Activated naive CD8-positive, alpha-beta T cell treated with anti-CD3 and anti-CD28 coated beads, Interleukin-2, amount 50 U/mL, for 24 hours (primary cell): ENCODE measurements at regions not wholly inside any gene's neighbourhood (a gene's known extent, or its start where the extent isn't known, plus 50 kb on each side); places are given as distances from the start of the nearest gene placed in this dataset.

Source experiments
- ATAC-seq: fragments of 150-1000 bp; cut with Tn5 transposase; one replicate; pipeline ENCODE4 v1.10.0; 2021
- DNase-seq: peaks from one replicate; pipeline ENCODE4 v3.0.0; 2021
- H3K27ac Mint-ChIP-seq: one replicate; pipeline ENCODE4 v1.8.0; 2021; ENCODE audit warnings: mild to moderate bottlenecking, mixed read lengths
- H3K27me3 Mint-ChIP-seq: one replicate; pipeline ENCODE4 v1.8.0; 2021; ENCODE audit warnings: mixed read lengths
- H3K36me3 Mint-ChIP-seq: one replicate; pipeline ENCODE4 v1.8.0; 2021; ENCODE audit warnings: low read depth, mixed read lengths
- H3K4me1 Mint-ChIP-seq: one replicate; pipeline ENCODE4 v1.8.0; 2021; ENCODE audit warnings: mixed read lengths
- H3K4me3 Mint-ChIP-seq: one replicate; pipeline ENCODE4 v1.8.0; 2021; ENCODE audit warnings: mild to moderate bottlenecking, moderate library complexity, mixed read lengths
- H3K9me3 Mint-ChIP-seq: one replicate; pipeline ENCODE4 v1.8.0; 2021; ENCODE audit warnings: mixed read lengths

DNA sequence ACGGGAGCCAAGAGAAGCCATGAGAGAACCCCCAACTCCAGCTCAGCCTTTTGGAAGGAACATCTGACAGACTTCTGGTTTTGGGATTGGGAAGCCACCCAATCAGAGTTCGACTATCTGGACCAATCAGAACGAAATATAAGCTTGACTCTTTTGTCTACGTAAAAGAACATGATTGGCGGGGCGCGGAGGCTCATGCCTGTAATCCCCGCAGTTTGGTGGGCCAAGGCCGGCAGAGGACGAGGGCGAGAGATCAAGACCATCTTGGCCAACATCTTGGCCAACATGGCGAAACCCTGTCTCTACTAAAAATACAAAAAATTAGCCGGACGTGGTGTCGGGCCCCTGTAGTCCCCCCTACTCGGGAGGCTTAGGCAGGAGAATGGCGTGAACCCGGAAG, 380.3 kb downstream of the TBL1XR1 start:
- no peak for DNase-seq
- Mint-ChIP-seq H3K4me1 (no peaks in the 10 kb centered on the region), H3K4me3 (no peak overlapping the region), H3K27ac (no peak overlapping the region), H3K9me3 (no peaks in the 10 kb centered on the region), H3K27me3 (peaks cover 6% of the 10 kb centered on the region), H3K36me3 (no peaks in the 10 kb centered on the region)
- ATAC-seq, result no peak

DNA sequence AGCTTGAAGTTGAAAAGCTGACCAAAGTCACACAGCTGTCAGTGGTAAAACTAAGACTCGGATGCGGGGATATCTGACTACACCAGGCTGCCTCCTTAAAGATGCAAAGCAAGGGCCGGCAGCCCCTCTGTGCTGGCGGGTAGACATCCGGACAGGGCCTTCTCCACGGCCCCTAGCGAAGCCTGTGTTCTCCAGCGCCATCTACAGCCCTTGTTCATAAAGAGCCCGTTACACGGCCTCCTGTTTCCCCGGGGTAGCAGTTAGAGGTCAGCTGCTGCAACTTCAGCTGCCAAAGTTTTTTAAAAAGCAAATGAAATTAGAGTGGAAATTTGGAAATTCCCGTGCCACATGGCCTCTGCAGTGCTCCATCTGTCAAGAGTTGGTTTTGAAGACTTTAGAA, 383.0 kb downstream of the TBL1XR1 start:
- Mint-ChIP-seq H3K27ac (no peak overlapping the region), H3K36me3 (no peaks in the 10 kb centered on the region), H3K9me3 (peaks cover under 1% of the 10 kb centered on the region), H3K4me1 (no peaks in the 10 kb centered on the region), H3K27me3 (peaks cover 6% of the 10 kb centered on the region), H3K4me3 (no peak overlapping the region)
- ATAC-seq (peak; percentile 71), DNase-seq (peak; percentile 18)

DNA sequence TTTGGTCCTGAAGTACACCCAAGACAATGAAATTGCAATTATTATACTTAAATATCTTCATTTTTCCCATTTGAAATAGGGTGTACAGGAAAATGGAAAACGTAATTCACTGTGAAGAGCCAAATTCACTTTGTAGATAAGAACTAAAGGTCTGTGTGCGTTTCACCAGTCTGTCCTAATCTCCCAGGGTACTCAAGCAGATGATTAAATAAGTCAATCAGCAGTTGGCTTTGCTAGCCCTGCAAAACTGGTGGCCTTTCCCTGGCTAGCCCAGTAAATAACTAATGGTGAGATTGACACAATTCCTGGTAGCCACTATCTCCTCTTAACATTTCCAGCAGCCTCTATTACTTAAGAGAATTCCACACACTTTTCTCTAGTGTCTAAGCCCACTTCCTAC, 389.3 kb downstream of the TBL1XR1 start:
- H3K4me3 Mint-ChIP-seq, result no peak overlapping the region
- H3K27ac Mint-ChIP-seq, result no peak overlapping the region
- no peaks in the 10 kb centered on the region for H3K27me3 Mint-ChIP-seq
- H3K36me3 Mint-ChIP-seq, result no peaks in the 10 kb centered on the region
- no peaks in the 10 kb centered on the region for H3K4me1 Mint-ChIP-seq
- ATAC-seq (no peak), DNase-seq (no peak)
- peaks cover 3% of the 10 kb centered on the region for H3K9me3 Mint-ChIP-seq

DNA sequence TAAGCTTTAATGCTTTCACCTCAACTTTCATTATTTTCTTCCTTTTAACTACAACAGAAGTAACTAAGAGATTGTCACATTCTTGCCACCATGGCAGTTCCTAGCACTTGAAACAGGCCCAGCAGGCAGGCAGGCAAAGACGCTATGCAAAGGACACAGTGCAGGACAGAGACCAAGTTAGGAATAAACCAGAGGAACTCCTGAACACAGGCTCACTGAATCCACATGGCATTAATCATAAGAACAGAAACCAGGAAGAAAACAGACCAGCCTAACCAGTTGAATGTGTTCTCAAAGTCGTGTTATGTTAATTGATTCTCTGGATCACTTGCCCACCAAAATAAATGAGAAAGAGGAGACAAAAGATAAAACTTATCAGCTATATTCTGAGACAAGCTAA, 397.6 kb downstream of the TBL1XR1 start:
- Mint-ChIP-seq H3K4me1 (no peaks in the 10 kb centered on the region), H3K4me3 (no peak overlapping the region)

DNA sequence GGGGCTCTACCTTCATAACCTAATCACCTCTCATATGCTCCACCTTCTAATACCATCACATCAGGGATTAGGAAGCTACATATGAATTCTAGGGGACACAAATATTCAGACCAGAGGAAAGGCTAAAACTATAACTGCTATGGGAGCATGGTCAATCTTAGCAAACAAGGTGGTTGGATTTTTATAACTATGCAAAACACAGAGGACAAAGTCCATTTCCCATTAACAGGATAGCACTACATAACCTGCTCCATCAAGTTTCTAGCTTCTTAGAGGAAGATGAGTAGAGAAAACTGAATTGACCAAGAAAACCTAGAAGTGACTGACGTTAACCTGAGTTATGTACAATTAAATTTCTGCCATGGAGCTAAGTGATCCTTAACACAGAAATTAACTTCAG, 398.6 kb downstream of the TBL1XR1 start:
- Mint-ChIP-seq H3K4me3 (no peak overlapping the region), H3K9me3 (no peaks in the 10 kb centered on the region), H3K27me3 (no peaks in the 10 kb centered on the region), H3K36me3 (no peaks in the 10 kb centered on the region), H3K27ac (no peak overlapping the region), H3K4me1 (no peaks in the 10 kb centered on the region)
- DNase-seq (no peak), ATAC-seq (no peak)

More for the DNA sequence above, 397.6 kb downstream of the TBL1XR1 start:
- DNase-seq, result no peak
- Mint-ChIP-seq H3K27me3 (no peaks in the 10 kb centered on the region), H3K9me3 (no peaks in the 10 kb centered on the region), H3K27ac (no peak overlapping the region), H3K36me3 (no peaks in the 10 kb centered on the region)
- no peak for ATAC-seq

DNA sequence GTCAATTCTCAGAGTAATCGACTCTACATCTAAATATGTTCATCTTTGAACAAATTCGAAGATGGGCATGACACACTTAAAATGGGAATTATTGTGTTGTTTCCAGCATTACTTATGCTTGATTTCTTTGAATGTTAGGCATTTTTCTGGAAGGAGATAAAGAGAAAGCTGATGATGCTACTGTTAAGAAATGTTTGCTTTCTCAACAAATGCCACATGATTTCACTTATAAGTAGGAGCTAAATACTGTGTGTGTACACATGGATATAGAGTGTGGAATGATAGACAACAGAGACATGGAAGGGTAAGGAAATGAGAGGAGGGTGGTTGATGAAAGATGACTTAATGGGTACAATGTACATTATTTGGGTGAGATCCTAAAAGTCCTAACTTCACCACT, 400.9 kb downstream of the TBL1XR1 start:
- Mint-ChIP-seq H3K9me3 (no peaks in the 10 kb centered on the region), H3K4me3 (no peak overlapping the region), H3K36me3 (no peaks in the 10 kb centered on the region), H3K4me1 (no peaks in the 10 kb centered on the region), H3K27ac (no peak overlapping the region), H3K27me3 (no peaks in the 10 kb centered on the region)
- no peak for DNase-seq
- no peak for ATAC-seq

DNA sequence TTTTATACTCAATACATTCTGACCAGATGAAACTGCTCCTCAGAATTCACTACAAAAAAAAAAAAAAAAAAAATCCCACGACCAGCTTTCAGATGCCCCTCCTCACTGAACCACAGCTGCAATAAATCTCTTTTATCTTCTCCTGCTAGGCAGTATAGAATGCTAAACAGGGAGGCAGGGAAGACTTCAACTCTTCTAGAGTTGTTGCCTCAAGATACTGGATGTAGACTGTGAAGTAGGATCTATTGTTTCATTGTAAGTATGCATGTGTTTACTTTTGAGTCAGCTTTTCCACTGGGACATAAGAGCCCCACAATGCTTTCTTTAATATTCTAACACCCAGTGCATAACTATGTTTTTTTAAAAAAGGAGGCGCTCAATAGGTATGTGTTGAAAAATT, 401.4 kb downstream of the TBL1XR1 start:
- H3K36me3 Mint-ChIP-seq, result no peaks in the 10 kb centered on the region
- no peaks in the 10 kb centered on the region for H3K9me3 Mint-ChIP-seq
- no peaks in the 10 kb centered on the region for H3K27me3 Mint-ChIP-seq
- H3K4me1 Mint-ChIP-seq, result no peaks in the 10 kb centered on the region
- DNase-seq, result no peak
- no peak for ATAC-seq
- H3K4me3 Mint-ChIP-seq, result no peak overlapping the region
- H3K27ac Mint-ChIP-seq, result no peak overlapping the region

DNA sequence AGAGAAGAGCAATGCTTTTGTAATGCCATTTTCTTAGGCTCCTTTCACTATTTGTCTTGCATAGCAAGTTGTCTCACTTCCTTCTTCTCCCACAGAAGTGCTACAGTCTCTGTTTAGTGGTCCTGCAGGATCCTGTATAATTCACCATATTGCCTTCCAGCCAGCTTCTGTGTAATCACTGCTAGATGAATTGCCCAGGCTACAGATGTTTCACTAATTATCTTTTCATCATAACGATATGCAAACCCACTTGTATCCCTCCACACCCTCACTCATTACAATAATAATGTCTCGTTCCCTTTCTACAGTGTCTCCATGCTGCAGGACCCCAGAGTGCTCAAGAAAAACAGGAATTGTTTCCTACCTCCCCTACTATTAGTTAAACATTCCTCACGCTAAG, 402.9 kb downstream of the TBL1XR1 start:
- H3K9me3 Mint-ChIP-seq, result no peaks in the 10 kb centered on the region
- H3K27ac Mint-ChIP-seq, result no peak overlapping the region
- DNase-seq, result no peak
- H3K36me3 Mint-ChIP-seq, result no peaks in the 10 kb centered on the region
- no peak overlapping the region for H3K4me3 Mint-ChIP-seq
- no peak for ATAC-seq
- H3K27me3 Mint-ChIP-seq, result no peaks in the 10 kb centered on the region
- H3K4me1 Mint-ChIP-seq, result no peaks in the 10 kb centered on the region

DNA sequence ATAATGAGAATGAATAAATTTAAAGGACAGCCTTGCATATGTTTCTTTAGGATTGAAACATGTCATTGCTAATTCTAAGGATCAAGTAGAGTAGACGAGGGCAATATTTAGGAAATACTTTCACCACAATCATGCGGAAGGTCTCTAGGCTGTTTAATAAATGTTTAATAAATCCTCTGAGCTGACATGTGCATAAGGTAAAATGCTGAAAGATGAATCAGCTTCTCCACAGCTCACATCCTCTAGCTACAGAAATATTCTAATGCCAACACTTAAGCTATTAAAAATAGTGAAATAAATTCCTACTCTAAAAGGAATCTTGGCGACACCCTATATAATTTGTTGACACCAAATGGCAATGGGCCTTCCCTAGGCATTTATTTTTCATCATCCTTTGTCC, 407.3 kb downstream of the TBL1XR1 start:
- no peak for ATAC-seq
- no peak overlapping the region for H3K4me3 Mint-ChIP-seq
- no peak overlapping the region for H3K27ac Mint-ChIP-seq
- H3K36me3 Mint-ChIP-seq, result no peaks in the 10 kb centered on the region
- H3K27me3 Mint-ChIP-seq, result peaks cover 2% of the 10 kb centered on the region
- no peaks in the 10 kb centered on the region for H3K4me1 Mint-ChIP-seq
- no peaks in the 10 kb centered on the region for H3K9me3 Mint-ChIP-seq
- DNase-seq, result no peak

DNA sequence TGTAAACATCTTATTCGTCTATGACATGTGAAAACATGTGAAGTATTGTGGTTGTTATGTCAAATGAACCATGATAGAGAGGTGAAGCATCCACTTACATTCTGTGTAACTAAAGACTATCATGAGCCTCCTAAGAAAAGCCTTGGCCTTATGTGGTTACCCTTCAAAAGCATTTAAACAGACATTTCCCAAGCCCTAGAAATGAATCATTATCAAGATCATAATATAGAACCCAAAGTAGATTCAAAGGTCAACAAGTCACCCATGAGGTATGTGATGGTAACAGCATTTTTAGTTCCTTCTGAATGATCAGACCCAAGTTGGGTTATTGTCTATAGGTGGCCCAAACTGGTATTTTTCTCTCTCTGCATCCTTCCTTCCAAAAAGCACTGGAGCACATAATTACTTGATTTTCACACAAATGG, 408.0 kb downstream of the TBL1XR1 start:
- no peaks in the 10 kb centered on the region for H3K4me1 Mint-ChIP-seq
- peaks cover 2% of the 10 kb centered on the region for H3K27me3 Mint-ChIP-seq
- no peaks in the 10 kb centered on the region for H3K9me3 Mint-ChIP-seq
- no peak overlapping the region for H3K4me3 Mint-ChIP-seq
- H3K27ac Mint-ChIP-seq, result no peak overlapping the region
- H3K36me3 Mint-ChIP-seq, result no peaks in the 10 kb centered on the region
- no peak for DNase-seq
- ATAC-seq, result no peak

DNA sequence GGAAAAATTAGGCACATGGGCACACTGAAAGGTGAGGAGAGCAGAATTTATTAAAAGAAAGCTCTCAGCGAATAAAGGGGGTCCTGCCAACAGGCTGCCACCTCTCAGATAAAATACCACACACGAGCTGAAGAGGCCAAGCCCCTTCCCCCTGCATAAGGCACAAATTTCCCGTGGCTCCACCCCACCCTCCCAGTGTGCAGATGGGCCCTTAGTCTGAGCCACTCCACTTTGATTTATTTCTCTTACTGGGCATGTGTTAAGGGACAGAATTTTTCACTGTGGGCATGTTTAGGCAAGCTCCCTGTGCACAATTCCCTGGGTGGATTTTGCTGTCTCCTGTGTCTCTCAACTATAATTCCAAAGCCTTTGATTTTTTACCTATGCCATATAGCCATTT, 409.8 kb downstream of the TBL1XR1 start:
- Mint-ChIP-seq H3K36me3 (no peaks in the 10 kb centered on the region), H3K4me3 (no peak overlapping the region), H3K27me3 (peaks cover 2% of the 10 kb centered on the region), H3K27ac (no peak overlapping the region), H3K9me3 (no peaks in the 10 kb centered on the region), H3K4me1 (no peaks in the 10 kb centered on the region)
- DNase-seq (no peak), ATAC-seq (no peak)

DNA sequence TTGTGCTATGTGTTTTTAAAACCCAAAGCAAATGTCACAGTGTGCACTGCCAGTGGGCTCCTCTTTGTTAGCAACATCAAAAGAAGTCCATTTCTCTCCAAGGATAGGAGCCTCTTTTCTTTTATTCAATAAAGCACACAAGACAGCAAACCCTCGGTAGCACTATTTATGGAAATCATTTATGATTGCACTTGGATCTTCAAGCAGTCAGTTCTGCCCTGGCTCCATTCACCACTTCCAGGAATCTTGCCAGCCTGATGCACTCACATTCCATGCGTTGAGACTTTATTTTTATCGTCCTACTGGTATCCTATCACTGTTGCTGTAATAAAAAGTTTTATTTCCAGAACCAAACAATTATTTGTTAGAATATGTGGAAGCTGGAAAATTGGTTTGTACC, 412.1 kb downstream of the TBL1XR1 start:
- Mint-ChIP-seq H3K27ac (no peak overlapping the region), H3K4me1 (no peaks in the 10 kb centered on the region), H3K27me3 (peaks cover 2% of the 10 kb centered on the region), H3K36me3 (no peaks in the 10 kb centered on the region), H3K4me3 (no peak overlapping the region), H3K9me3 (no peaks in the 10 kb centered on the region)
- DNase-seq (no peak), ATAC-seq (no peak)

DNA sequence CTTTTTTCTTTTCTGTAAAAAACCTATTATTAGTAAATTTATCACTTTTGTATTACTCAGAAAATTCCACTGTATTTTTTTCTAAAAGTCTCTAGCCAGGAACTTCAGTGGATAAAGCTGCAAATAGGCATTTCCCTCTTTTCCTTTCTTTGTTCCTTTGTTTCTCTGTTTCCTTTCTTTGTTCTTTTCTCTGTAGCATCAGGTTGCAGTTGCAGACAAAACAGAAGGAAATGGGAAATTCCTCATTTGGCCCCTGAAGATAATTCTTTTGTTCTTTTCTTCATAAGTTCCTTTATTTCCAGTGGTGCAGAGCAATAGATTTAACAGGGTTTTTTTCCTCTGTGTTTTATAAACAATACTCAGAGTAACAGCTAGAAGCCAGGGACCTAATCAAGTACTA, 416.5 kb downstream of the TBL1XR1 start:
- no peak overlapping the region for H3K27ac Mint-ChIP-seq
- H3K4me1 Mint-ChIP-seq, result no peaks in the 10 kb centered on the region
- ATAC-seq (no peak), DNase-seq (no peak)
- no peaks in the 10 kb centered on the region for H3K9me3 Mint-ChIP-seq
- H3K36me3 Mint-ChIP-seq, result no peaks in the 10 kb centered on the region
- H3K27me3 Mint-ChIP-seq, result no peaks in the 10 kb centered on the region
- no peak overlapping the region for H3K4me3 Mint-ChIP-seq

DNA sequence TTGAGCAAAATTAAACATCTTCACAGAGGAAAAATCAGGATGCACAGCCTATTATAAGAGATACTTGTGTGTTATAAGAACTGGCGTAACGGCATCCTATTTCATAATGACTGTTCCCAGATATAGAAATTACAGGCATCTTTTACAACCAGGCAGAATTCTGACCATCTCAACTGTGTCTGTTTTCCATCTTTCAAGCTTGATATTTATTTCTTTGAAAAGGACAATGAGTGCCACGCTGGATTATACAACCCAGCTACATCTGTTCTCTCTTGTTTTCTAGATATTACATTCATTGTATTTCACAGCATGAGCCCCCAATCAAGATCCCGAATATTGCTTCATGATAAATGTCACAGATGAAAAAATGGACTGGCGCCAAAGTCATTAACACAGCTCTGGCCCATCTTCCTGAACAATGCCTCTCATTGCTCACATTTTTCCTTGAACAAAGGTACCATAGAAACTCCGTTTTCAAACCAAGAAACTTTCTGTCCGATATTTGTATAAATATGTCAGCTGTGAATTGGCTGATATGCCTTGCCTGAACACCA, 420.6 kb downstream of the TBL1XR1 start:
- Mint-ChIP-seq H3K4me1 (no peaks in the 10 kb centered on the region), H3K36me3 (no peaks in the 10 kb centered on the region), H3K4me3 (no peak overlapping the region), H3K27me3 (peaks cover 2% of the 10 kb centered on the region), H3K9me3 (peaks cover 20% of the 10 kb centered on the region), H3K27ac (no peak overlapping the region)
- ATAC-seq (no peak), DNase-seq (no peak)

DNA sequence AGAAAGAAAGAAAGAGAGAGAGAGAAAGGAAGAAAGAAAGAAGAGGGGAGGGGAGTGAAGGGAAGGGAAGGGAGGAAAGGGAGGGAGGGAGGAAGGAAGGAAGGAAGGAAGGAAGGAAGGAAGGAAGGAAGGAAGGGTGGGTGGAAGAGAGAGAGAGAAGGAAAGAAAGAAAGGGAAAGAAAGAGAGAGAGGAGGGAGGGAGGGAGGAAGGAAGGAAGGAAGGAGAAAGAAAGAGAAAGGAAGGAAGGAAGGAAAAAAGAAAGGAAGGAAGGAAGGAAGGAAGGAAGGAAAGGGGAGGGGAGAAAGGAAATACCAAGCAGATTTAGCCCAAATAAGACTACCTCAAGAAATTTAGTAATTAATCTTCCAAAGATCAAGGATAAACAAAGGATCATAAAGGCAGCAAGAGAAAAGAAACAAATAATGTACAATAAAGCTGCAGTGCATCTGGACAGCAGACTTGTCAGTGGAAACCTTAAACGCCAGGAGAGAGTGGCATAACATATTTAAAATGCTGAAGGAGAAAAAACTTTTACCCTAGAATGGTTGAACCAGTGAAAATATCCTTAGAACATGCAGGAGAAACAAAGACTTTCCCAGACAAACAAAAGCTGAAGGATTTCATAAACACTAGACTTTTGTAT, 427.6 kb downstream of the TBL1XR1 start:
- H3K9me3 Mint-ChIP-seq, result peaks cover 26% of the 10 kb centered on the region
- no peaks in the 10 kb centered on the region for H3K4me1 Mint-ChIP-seq
- H3K27ac Mint-ChIP-seq, result no peak overlapping the region
- H3K27me3 Mint-ChIP-seq, result no peaks in the 10 kb centered on the region
- H3K4me3 Mint-ChIP-seq, result no peak overlapping the region
- ATAC-seq (no peak), DNase-seq (no peak)
- H3K36me3 Mint-ChIP-seq, result no peaks in the 10 kb centered on the region

DNA sequence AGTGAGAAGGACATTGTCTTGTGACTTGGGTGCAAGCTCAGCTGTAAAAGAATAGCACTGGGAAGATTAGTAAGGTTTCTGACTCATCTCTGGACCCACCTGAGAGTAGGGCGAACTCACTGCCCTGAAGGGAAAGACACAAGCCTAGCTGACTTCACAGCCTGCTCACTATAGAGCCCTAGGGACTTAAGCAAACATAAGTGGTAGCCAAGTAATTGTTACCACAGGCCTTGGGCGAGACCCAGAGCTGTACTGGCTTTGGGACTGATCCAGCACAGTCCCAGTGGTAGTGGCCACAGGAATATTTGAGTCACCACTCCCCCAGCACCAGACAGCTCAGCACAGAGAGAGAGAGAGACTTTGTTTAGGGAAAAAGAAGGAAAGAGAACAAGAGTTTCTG, 429.9 kb downstream of the TBL1XR1 start:
- no peak overlapping the region for H3K27ac Mint-ChIP-seq
- peaks cover 9% of the 10 kb centered on the region for H3K9me3 Mint-ChIP-seq
- H3K27me3 Mint-ChIP-seq, result no peaks in the 10 kb centered on the region
- H3K36me3 Mint-ChIP-seq, result no peaks in the 10 kb centered on the region
- no peak for DNase-seq
- no peak overlapping the region for H3K4me3 Mint-ChIP-seq
- no peaks in the 10 kb centered on the region for H3K4me1 Mint-ChIP-seq
- no peak for ATAC-seq
